ENCODE measurements at regions not wholly inside any gene's neighbourhood (a gene's known extent, or its start where the extent isn't known, plus 50 kb on each side); places are given as distances from the start of the nearest gene placed in this dataset.

- DNase-seq, result no peak
- no peak overlapping the region for H3K4me3 ChIP-seq (ENCODE audit: insufficient read depth, low read depth, low read length)
- no peaks in the 10 kb centered on the region for H3K27me3 ChIP-seq (ENCODE audit: control insufficient read depth, insufficient read depth, low read length)
- H3K36me3 ChIP-seq (replicated peaks; ENCODE audit: control insufficient read depth, insufficient read depth, low read length), result no peaks in the 10 kb centered on the region
Measured at GRCh38 chr4:125461676-125462363, 147.1 kb downstream of the FAT4 start.

DNA sequence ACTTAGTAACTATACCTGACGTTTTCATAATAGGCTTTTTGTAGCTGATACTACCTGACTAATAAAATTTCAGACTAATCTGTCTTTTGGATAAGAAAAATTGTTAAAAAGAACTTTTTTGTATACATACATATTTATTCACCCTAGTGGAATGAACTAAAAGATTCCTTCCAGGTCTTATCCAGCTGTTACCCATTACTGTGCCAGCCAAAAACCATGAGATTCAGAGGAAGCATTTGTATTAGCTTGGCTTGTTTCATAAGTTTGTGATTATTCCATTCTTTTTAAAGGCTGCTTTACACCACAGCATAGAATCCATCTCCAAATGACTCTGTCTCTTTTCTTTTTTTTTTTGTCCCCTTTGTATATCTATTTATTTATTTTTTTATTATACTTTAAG is 149.4 kb downstream of the FAT4 start:
- H3K27me3 ChIP-seq (ENCODE audit: control insufficient read depth, insufficient read depth, low read length), result no peaks in the 10 kb centered on the region
- H3K36me3 ChIP-seq (replicated peaks; ENCODE audit: control insufficient read depth, insufficient read depth, low read length), result no peaks in the 10 kb centered on the region
- H3K4me3 ChIP-seq (ENCODE audit: insufficient read depth, low read depth, low read length), result no peak overlapping the region
- DNase-seq, result no peak

DNA sequence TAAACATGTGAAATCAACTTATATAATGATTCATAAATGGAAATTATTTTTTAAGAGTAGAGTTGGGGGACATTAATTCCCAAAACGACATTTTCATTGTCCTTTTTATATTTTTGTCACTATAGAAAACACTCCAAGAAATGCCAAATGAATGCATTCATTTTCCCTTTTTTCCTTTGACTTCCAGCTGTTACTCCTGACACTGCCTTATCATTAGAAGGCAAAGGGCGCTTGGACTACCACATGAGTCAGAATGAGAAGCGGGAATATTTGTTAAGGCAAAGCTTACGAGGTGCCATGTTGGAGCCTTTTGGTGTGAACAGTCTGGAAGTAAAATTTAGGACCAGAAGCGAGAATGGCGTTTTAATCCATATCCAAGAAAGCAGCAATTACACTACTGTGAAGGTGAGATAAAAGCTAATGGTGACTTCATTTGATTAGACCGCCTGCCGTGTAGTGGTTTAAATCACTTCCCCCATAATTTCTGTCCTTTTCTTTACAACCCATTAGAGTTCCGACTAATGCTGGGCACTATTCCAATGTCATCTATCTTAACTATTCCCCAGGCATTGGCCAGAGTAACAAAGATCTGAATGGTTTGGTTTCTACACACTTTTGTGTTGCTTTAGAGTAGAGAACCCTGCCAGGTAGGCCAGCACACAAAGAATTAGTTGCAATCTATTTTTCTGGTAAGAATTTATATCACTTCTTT is 166.7 kb downstream of the FAT4 start:
- Histone ChIP-seq H3K27me3 (ENCODE audit: control insufficient read depth, insufficient read depth, low read length) (no peaks in the 10 kb centered on the region), H3K4me3 (ENCODE audit: insufficient read depth, low read depth, low read length) (no peak overlapping the region), H3K36me3 (replicated peaks; ENCODE audit: control insufficient read depth, insufficient read depth, low read length) (no peaks in the 10 kb centered on the region)
- DNase-seq, result no peak

- no peak overlapping the region for H3K4me3 ChIP-seq (ENCODE audit: insufficient read depth, low read depth, low read length)
- no peak for DNase-seq
- no peaks in the 10 kb centered on the region for H3K36me3 ChIP-seq (replicated peaks; ENCODE audit: control insufficient read depth, insufficient read depth, low read length)
- no peaks in the 10 kb centered on the region for H3K27me3 ChIP-seq (ENCODE audit: control insufficient read depth, insufficient read depth, low read length)
Measured at GRCh38 chr4:125482822-125483221, 168.1 kb downstream of the FAT4 start.

GRCh38 chr4:125483278-125483677 is 168.5 kb downstream of the FAT4 start:
- H3K4me3 ChIP-seq (ENCODE audit: insufficient read depth, low read depth, low read length), result no peak overlapping the region
- H3K27me3 ChIP-seq (ENCODE audit: control insufficient read depth, insufficient read depth, low read length), result no peaks in the 10 kb centered on the region
- H3K36me3 ChIP-seq (replicated peaks; ENCODE audit: control insufficient read depth, insufficient read depth, low read length), result no peaks in the 10 kb centered on the region
- no peak for DNase-seq

- Histone ChIP-seq H3K4me3 (ENCODE audit: insufficient read depth, low read depth, low read length) (no peak overlapping the region), H3K36me3 (replicated peaks; ENCODE audit: control insufficient read depth, insufficient read depth, low read length) (no peaks in the 10 kb centered on the region), H3K27me3 (ENCODE audit: control insufficient read depth, insufficient read depth, low read length) (no peaks in the 10 kb centered on the region)
- no peak for DNase-seq
Measured at GRCh38 chr4:125484912-125485311, 170.2 kb downstream of the FAT4 start.

DNA sequence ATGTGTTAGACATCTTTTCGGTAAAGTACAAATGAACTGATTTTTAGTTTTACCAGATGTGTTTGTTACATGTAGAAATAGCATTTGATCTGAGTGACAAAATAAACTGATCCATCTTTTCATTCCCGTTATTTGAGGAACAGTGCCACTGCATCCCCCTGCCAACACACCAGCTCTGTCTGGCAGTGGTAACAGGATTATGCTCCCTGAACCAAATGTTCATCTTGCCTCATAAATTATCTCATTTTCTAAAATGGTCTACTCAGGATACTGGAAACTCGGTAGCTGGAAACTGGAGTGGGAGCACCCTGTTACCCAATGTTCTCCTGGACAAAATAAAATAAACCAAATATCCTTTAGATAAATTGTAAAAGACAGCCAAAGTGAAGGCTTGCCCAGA is 171.6 kb downstream of the FAT4 start:
- DNase-seq, result no peak
- Histone ChIP-seq H3K36me3 (replicated peaks; ENCODE audit: control insufficient read depth, insufficient read depth, low read length) (no peaks in the 10 kb centered on the region), H3K27me3 (ENCODE audit: control insufficient read depth, insufficient read depth, low read length) (no peaks in the 10 kb centered on the region), H3K4me3 (ENCODE audit: insufficient read depth, low read depth, low read length) (no peak overlapping the region)

DNA sequence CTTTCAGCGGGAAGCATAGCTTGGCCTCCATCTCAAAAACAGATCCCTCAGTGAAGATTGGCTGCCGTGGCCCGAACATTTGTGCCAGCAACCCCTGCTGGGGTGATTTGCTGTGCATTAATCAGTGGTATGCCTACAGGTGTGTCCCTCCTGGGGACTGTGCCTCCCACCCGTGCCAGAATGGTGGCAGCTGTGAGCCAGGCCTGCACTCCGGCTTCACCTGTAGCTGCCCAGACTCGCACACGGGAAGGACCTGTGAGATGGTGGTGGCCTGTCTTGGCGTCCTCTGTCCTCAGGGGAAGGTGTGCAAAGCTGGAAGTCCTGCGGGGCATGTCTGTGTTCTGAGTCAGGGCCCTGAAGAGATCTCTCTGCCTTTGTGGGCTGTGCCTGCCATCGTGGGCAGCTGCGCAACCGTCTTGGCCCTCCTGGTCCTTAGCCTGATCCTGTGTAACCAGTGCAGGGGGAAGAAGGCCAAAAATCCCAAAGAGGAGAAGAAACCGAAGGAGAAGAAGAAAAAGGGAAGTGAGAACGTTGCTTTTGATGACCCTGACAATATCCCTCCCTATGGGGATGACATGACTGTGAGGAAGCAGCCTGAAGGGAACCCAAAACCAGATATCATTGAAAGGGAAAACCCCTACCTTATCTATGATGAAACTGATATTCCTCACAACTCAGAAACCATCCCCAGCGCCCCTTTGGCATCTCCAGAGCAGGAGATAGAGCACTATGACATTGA is 175.4 kb downstream of the FAT4 start:
- H3K27me3 ChIP-seq (ENCODE audit: control insufficient read depth, insufficient read depth, low read length), result no peaks in the 10 kb centered on the region
- H3K4me3 ChIP-seq (ENCODE audit: insufficient read depth, low read depth, low read length), result no peak overlapping the region
- H3K36me3 ChIP-seq (replicated peaks; ENCODE audit: control insufficient read depth, insufficient read depth, low read length), result no peaks in the 10 kb centered on the region
- DNase-seq, result no peak

DNA sequence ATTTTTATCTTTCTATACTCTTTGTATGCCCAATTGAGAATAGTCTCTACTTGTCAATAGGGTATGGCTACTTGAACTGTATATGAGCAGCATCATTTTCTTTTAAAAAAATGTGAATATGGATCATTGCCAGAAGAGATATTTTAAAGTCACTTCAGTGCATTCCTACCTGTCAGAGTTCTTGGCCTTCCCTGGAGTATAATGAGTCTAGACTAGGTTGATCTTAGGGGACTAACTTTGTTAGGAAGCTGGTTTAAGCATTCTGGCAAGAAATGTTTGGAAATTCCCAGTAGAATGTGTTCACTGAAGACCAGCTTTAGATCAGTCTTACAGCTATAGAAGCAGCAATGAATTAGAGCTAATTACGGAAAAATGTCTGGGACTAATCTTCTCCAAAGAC is 178.2 kb downstream of the FAT4 start:
- DNase-seq, result no peak
- Histone ChIP-seq H3K36me3 (replicated peaks; ENCODE audit: control insufficient read depth, insufficient read depth, low read length) (no peaks in the 10 kb centered on the region), H3K27me3 (ENCODE audit: control insufficient read depth, insufficient read depth, low read length) (no peaks in the 10 kb centered on the region), H3K4me3 (ENCODE audit: insufficient read depth, low read depth, low read length) (no peak overlapping the region)

- H3K27me3 ChIP-seq (ENCODE audit: control insufficient read depth, insufficient read depth, low read length), result no peaks in the 10 kb centered on the region
- H3K4me3 ChIP-seq (ENCODE audit: insufficient read depth, low read depth, low read length), result no peak overlapping the region
- no peaks in the 10 kb centered on the region for H3K36me3 ChIP-seq (replicated peaks; ENCODE audit: control insufficient read depth, insufficient read depth, low read length)
- no peak for DNase-seq
Measured at GRCh38 chr4:125497861-125498260, 183.1 kb downstream of the FAT4 start.

DNA sequence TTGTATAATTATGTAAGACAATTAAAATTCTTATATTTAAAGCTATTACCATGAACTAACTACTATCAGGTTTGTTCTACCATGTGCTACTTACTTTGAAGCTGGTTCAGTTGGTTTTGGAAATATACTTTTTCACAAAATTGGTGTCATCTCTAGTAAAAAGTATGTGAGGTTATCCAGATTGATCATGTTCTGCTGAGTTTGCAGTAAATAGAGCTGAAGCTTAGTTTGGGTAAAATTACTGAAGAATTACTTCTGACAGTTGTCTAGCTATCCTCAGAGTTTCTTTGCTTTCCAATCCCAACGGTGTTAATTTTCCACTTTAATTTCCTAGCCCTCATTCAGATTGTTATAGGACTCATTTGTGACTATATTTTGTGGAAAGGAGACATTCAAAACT is 184.2 kb downstream of the FAT4 start:
- no peak for DNase-seq
- Histone ChIP-seq H3K27me3 (ENCODE audit: control insufficient read depth, insufficient read depth, low read length) (no peaks in the 10 kb centered on the region), H3K4me3 (ENCODE audit: insufficient read depth, low read depth, low read length) (no peak overlapping the region), H3K36me3 (replicated peaks; ENCODE audit: control insufficient read depth, insufficient read depth, low read length) (no peaks in the 10 kb centered on the region)

- H3K4me3 ChIP-seq (ENCODE audit: insufficient read depth, low read depth, low read length), result no peak overlapping the region
- no peak for DNase-seq
- no peaks in the 10 kb centered on the region for H3K27me3 ChIP-seq (ENCODE audit: control insufficient read depth, insufficient read depth, low read length)
- no peaks in the 10 kb centered on the region for H3K36me3 ChIP-seq (replicated peaks; ENCODE audit: control insufficient read depth, insufficient read depth, low read length)
Measured at GRCh38 chr4:125501090-125501489, 186.3 kb downstream of the FAT4 start.

GRCh38 chr4:125501568-125501967 is 186.8 kb downstream of the FAT4 start:
- H3K36me3 ChIP-seq (replicated peaks; ENCODE audit: control insufficient read depth, insufficient read depth, low read length), result no peaks in the 10 kb centered on the region
- no peaks in the 10 kb centered on the region for H3K27me3 ChIP-seq (ENCODE audit: control insufficient read depth, insufficient read depth, low read length)
- no peak for DNase-seq
- H3K4me3 ChIP-seq (ENCODE audit: insufficient read depth, low read depth, low read length), result no peak overlapping the region

- Histone ChIP-seq H3K27me3 (ENCODE audit: control insufficient read depth, insufficient read depth, low read length) (no peaks in the 10 kb centered on the region), H3K36me3 (replicated peaks; ENCODE audit: control insufficient read depth, insufficient read depth, low read length) (no peaks in the 10 kb centered on the region), H3K4me3 (ENCODE audit: insufficient read depth, low read depth, low read length) (no peak overlapping the region)
- no peak for DNase-seq
Measured at GRCh38 chr4:125505621-125506020, 190.9 kb downstream of the FAT4 start.

DNA sequence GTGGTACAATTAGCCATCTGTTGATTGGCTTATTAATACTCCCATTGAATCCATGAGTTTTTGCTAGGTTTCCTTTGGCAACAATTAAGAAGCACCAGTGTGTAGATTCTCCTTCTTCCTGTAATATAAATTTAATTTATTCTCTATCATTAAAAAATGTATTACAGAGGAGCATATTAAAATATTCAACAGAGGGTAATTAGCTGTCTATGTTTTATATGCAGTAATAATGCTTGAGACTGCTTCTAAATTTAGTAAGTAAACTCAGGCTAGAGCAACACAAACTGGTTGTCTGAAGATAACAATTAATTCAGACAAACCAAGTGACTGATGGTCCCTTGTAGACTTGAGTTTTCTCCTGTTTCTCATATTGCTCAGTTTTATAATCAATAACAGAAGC is 192.4 kb downstream of the FAT4 start:
- Histone ChIP-seq H3K27me3 (ENCODE audit: control insufficient read depth, insufficient read depth, low read length) (no peaks in the 10 kb centered on the region), H3K36me3 (replicated peaks; ENCODE audit: control insufficient read depth, insufficient read depth, low read length) (no peaks in the 10 kb centered on the region), H3K4me3 (ENCODE audit: insufficient read depth, low read depth, low read length) (no peak overlapping the region)
- no peak for DNase-seq

Measured in H7 (cell line).